Activated T-cell treated with anti-CD3 and anti-CD28 coated beads for 4 hours (primary cell): ENCODE measurements at regions not wholly inside any gene's neighbourhood (a gene's known extent, or its start where the extent isn't known, plus 50 kb on each side); places are given as distances from the start of the nearest gene placed in this dataset.
A peak's percentile ranks its signal among the peaks of the same experiment; 100 is the strongest.

ENCODE experiments used
- DNase-seq: peaks from one replicate; pipeline ENCODE4 v3.0.0-alpha.2; 2020

DNA sequence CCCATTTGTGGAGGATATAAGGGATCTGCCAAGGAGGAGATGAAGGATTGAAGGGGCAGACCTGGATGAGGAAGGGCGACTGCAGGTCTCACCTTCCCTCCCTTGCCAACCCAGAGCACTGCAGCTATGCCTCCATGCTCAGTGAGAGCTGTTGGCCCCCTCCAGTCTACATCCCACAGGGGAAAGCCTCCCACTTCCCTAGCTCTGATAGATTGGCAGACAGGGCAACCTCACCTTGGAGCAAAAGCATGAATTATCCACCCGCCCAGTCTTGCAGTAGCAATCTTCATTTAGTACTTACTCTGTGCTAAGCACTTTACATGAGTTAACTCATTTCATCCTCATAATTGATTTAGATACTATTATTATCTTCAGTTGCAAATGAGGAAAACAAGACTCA, 70.4 kb upstream of the SMNDC1 start:
- no peak for DNase-seq

DNA sequence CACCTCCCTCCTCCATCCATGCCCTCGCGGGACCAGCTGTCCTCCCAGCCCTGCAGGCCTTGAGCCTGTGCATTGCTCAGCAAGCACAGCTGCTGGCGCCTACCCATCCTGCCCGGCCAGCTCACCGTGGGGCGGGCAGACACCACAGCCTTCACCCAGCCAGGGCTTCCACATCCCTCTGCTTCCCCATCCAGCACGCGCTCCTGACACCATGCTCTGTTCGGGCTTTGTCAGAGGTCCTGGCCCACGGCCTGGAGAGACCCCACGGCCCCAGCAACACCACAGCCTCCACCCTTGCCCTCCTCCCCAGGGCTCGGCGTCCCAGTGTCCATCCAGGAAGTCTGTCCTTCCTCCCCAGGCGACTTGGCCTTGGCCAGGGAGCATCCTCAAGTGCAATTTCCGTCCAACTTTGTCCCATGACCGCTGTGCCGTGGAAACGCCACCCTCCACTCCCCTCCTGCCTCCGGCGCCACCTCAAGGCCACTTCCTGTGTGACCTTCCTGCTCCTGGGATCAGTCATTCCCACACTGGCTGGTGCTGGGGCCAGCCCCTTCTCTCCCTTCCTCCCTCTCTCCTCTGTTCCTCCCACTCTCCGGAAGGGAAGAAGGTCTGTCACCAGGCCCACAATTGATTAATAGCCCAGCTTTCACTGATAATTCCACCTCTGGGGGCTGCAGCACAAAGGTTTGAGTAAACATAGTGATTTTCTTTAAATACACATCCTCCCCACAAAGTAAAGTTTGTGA, 71.5 kb upstream of the SMNDC1 start:
- no peak for DNase-seq

DNA sequence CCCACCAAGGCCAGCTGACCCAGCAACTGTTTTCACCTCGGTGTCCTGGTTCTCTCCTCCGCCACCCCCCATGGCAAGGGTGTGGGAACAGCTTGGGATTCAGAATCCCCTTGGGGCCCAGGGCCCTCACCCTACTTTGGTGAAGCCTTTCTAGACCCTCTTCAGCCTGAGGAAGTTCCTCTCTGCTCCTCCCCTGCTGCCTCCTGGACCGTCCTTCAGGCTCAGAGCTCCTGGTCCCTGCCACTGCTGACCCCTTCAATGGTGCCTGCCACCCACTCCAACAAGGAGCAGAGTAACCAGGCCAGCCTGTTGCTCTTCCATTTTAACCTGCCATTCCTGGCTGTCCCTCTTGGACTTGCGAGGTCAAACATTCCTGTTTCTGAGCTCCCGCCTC, 72.0 kb upstream of the SMNDC1 start:
- no peak for DNase-seq

DNA sequence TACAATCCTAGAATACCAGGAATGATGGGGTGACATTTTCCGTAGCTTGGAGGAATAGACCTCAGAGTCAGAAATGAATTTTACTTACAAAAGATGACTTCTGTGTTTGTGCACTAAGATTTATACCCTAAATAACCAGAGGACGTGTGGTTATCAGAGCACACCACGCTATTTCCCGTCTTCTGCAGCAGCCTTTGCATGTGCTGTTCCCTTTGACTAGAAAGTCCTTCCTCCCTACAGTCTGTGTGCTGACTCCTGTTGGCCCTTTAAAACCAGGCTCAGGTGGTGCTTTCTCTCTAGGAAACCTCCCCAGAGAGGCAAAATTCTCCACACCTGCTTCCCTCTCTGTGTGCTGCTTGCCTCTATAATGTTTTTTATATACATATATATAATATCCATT, 73.3 kb upstream of the SMNDC1 start:
- DNase-seq: no peak

DNA sequence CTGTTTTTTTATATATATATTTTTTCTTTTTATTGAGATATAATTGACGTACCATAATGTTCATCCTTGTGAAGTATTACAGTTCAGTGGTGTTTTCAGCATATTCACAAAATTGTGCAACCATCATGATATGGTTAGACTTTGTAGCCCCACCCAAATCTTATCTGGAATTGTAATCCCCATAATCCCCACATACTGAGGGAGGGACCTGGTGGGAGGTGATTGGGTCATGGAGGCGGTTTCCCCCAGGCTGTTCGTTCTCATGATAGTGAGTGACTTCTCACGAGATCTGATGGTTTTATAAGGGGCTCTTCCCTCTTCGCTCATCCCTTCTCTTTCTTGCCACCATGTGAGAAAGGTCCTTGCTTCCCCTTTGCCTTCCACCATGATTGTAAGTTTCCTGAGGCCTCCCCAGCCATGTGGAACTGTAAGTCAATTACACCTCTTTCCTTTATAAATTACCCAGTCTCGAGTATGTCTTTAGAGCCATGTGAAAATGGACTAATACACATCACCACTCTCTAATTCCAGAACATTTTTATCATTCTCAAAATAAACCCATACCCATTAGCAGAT, 73.9 kb upstream of the SMNDC1 start:
- DNase-seq: no peak

DNA sequence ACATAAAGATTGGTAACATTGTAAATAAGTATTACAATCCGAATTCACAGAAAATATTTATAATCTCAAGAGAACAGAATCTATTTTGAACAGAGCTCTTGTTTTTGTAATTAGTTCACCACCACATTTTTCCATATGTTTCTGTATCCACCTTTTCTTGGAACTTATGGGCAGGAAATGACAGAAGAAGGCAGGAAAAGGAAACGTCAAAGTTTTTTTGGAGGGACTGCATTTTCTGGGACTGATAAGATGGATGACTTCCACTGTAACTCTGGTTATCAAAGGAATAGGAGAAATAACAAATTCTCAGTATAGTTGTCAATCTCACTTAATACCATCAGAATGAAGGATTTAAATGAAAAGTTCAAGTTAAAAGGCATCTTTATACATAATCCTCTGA, 75.1 kb upstream of the SMNDC1 start:
- DNase-seq: no peak

DNA sequence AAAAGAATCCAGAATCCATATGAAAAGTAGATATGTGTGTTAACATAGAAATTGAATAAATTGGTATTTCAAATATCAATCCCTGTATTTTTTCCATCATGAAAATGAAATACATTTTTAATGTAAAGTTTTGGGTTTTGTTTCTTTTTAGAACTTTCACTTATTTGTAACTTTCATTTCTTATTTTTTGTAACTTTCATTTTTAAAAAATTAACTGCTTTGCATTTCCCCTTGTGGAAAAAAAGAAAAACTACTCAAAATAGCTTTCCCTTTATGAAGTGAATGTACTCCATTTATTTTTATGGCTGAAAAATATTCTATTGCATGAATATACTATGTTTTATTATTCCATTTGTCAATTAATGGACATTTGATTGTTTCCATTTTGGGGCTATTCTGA, 75.6 kb upstream of the SMNDC1 start:
- no peak for DNase-seq

DNA sequence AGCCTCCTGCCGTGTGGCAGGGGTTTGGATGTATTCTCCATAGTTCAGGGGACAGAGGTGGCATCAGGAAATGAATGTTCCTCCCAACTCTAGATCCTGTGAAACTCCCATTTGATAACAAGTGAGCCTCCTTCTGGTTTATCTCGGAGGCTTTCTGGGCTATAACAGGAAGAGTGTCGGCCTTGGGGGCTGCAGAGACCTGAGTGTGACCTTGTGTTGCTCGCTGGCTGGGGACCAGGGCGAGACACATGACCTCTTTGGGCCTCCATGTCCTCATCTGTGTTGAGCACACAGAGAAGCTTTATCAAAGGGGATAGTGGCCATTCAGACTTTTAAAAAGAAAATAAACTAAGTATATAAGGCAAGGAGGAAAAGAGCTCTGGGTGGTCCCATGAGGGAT, 78.0 kb upstream of the SMNDC1 start:
- no peak for DNase-seq

DNA sequence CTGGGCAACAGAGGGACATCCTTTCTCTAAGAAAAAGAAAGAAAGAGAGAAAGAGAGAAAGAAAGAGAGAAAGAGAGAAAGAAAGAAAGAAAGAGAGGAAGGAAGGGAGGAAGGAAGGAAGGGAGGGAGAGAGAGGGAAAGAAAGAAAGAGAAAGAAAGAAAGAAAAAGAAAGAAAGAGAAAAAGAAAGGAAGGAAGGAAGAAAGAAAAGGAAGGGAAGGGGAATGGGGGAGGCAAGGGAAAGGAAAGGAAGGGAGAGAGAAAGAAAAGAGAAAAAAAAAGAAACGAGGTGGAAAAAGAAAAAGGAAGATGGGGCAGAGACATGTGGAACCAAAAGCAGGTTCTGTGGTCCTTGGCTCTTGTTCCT, 82.9 kb upstream of the SMNDC1 start:
- no peak for DNase-seq

DNA sequence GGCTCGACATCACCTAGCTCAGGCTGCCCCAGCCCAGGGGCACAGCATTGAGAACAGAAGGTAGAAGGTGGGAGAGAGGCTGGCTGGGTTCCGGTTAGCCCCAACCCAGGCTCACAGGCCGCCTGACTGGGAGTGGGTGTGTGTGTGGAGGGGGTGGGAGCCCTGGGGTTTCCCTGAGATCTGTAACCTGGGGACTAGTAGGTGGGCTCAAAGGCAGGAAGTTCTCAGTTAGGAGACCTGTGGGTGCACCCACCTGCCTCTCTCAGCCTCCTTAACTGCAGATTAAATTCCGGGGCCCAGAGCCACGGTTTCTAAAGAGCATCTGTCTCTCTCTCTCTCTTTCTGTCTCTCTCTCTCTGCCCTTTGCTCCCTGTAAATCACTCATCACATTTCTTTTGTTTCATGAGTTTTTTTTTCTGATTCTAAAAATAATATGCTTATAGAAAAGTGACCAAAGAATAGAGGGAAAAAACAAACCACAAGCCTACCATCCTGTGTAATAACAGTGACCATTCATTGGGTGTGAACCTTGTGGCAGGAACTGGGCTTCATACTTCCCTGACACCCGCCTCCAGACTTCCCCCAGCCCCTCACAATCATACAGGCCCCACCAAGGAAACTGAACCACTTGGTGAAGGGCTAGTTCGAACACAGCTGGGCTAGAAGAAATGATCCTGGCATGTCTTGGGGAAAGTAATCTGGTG, 83.4 kb upstream of the SMNDC1 start:
- DNase-seq: peak; percentile 67

DNA sequence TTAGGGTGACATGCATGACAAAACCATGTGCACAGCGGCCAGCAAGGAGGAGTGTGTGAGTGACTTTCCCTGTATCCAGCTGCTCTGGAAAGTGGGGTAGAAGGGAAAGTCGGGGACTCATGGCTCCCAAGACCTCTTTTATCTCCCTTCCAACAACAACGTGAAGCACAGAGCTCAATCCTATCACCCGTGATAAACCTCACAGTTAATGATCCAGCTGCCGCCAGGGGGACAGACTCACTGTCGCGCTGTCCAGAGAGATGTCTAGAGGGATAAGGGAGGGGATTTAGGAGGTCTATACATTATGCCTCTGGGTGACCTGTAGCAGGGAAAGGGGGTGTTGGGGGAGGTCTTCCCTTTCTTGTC, 84.0 kb upstream of the SMNDC1 start:
- no peak for DNase-seq

DNA sequence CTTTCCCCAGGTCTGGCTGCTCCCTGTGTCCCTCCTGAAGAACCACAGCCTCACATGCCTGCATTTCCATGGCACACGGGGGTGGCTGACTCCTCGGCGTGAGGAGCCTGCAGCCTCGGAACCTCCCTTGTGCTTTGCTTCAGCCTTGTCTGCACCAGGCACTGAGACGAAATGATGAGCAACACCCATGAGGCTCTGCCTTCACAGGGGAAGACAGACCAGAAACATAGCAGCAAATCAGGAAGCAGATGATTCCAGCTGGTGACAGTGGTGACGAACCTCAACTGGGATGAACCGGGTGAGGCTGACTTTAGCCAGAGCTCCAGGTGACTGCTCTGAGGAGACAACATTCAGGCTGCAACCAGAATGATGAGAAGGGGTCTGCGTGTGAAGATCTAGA, 84.5 kb upstream of the SMNDC1 start:
- no peak for DNase-seq

DNA sequence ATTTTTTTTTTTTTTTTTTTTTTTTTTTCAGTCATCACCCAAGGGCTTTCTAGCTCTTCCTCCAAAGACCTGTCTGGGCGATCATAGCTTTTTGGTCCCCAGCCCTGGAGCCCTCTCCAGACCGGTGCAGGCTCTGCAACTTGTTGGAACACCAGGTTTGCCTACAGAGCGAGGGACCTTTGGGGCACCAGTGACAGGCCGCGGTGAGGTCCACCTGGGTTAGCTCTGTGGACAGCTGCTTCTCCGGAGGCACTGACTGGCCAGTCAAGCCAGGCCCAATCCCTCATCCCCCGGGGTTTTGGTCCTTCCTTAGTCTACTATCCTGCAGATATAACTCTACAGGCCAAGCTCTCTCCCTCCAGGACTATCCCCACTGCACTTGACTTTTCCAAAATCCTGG, 86.8 kb upstream of the SMNDC1 start:
- DNase-seq: no peak

DNA sequence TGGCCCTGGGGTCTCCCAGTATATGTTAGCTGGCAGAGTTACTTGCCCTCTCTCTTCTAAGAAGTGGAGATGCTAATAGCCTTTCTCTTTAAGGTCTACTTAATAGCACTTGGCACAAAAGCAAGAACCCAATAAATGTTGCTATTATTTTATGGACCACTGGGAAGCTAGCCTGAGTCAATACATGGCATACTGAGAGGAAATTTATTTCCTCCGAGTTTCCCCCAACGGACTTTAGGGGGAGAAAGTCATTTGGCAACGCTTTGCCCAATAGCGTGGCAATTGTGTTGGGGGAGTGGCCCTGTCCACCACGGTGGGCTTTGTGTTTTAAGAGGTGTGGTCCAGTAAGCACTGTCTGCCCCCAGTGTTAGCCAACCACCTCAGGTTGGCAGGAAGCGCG, 87.4 kb upstream of the SMNDC1 start:
- DNase-seq: no peak

DNA sequence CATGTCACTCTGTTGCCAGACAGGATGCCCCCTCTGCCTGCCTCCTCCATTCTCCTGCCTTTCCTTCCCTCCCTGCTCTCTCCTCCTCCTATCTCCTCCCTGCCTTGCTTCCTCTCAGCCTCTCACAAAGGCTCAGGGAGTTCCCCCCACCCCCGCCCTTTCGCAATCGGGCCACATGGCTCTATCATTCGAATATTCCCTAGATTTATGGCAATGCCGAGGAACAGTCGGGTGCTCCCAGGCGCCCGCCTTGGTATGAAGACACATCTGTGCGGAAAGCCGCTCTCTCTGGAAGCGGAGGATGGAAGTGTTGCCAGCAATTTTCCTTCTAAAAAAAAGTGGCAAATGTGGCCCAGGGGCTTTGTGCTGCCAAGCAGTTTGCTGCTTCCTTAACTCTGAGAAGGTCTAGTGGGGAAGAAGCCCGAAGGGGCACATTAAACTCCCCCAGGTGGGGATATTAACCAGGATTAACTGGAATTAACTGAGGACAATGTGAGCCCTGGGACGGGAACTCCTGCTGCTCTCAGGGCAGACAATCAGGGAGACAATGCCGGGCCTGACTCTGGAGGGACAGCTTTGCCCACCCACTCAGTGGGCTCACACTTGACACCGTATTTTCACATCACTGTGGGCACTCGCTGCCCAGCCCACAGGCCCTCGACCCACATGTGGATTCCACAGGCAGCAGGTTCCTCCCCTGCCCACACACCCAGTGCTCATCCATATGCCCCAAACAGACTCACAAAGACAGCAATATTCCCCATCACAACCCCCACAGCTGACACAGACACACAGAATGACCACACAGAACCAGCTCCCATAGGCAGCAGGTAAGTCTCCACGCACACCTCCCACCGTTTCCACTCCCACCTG, 88.4 kb upstream of the SMNDC1 start:
- DNase-seq: no peak

DNA sequence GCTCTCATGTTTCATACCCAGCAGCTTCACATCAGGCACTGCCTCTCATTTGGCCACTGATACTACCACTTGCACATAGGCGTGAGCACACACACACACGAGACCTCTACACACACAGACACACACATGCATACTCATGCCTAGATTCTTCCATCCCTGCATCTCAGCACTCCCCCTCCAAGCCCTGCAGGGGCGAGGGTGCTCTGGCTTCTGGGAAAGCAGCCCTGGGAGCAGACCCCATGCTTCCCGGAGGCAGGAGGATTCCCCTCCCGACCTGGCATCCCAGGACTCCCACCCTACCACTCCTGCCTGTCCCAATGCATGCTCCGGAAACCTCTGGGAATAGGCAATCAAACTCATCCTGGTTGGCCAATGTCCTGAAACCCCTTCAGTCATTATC, 89.1 kb upstream of the SMNDC1 start:
- DNase-seq: no peak

DNA sequence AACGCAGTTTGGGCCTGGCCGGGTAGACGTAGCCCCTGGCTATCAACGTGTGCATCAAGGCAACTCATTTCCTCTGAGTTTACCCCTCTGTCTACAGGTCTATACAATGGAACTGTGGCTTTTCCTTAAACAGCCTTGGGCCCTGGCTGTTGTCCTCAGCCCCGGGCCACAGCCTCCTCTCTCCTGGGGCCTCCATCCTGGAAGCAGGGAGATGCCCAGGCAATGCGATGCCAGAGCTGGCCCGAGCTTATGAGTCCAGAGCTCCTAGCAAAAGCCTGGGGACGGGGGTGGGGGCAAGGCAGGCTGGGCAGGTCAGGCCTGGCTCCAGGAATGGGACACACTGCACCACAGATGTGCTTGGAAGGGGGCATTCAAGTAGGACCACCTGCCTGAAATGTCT, 89.6 kb upstream of the SMNDC1 start:
- no peak for DNase-seq

DNA sequence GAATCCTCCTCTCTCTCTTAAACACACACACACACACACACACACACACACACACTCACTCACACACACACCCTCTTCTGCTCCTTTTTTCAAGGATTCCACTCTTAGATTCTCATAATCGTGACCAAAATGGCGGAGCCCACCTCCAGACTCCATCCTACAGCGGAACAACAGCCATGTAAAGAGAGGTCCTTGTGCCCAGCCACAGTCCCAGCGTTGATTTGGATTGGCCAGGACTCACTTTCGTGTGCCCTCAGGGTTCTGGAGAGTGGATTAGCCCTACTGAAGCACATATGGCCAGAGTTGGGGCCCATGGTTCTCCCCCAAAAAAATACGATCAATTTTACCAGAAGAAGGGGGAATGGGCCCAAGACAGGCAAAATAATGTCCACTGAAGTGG, 90.2 kb upstream of the SMNDC1 start:
- no peak for DNase-seq

DNA sequence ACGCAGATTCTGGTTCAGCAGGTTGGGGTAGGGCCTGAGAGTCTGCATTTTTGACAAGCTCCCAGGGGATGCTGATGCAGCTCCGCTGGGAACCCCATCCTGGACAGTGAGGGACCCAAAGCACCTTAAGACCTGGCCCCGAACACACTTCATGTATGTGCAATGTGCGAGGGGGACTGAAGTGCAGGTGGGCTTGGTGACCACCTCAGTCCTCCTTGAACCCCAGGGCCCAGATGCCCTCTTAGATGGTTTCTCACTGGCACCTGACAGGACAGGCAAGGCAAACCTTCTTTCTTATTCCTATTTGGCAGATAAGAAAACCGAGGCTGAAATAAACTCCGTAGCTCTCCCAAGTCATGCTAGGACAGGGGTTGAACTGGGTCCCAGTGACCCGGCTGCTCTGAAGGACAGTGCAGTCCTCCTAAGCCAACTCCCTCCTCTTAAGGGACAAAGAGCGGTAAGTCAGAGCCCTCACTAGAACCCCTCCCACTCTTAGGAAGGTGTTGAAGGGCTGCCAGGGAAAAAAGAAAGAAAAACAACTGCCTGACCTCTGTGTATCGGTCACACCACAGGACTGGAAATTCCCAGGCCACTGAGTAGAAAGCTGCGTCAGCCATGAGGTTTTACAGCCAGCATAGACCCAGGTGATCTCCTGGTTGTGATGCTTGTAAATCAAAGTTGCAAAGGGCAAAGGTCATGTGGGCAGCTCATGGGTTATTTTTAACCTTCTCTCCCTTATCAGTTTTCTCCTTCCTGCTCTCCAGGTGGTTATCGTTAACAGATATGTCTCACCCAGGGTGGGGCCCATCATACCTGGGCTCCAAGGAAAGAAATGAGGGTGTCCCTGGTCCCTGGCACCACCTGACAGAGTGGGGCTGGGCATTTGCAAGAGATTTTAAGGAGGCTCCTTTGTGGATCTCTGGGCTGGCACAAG, 90.9 kb upstream of the SMNDC1 start:
- no peak for DNase-seq

DNA sequence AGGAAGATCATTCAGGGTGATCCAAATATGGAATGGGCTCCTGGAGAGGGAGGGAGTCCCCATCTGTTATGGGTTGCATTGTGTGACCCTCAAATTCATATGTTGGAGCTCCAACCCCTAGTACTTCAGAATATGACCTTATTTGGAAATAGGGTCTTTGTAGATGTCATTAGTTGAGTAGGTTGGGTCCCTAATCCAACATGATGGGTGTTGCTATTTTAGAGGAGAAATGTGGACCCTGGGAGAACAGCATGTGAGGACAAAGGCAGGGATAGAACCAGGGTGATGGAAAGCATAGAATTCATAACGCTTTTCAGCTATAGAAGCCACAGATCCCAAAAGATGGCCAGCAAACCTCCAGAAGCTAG, 91.5 kb upstream of the SMNDC1 start:
- DNase-seq: no peak

DNA sequence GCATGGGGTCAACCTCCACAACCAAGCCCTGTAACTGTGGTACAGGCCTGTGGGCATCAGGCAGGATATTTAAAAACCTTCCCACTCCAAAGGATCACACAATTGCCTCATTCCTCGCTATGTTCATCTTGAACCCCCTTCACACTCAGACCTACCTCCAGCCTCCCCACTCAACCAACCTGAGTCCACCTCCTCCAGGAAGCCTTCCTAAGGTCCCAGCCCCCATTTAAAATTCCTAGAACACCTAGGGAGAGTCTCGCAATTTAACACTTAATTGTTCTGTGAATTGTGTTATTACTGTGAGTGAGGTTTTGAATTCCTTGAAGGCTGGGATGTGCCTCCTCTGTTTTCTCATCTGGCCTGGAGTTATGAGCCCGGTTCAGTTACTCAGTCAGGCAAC, 93.1 kb upstream of the SMNDC1 start:
- no peak for DNase-seq

DNA sequence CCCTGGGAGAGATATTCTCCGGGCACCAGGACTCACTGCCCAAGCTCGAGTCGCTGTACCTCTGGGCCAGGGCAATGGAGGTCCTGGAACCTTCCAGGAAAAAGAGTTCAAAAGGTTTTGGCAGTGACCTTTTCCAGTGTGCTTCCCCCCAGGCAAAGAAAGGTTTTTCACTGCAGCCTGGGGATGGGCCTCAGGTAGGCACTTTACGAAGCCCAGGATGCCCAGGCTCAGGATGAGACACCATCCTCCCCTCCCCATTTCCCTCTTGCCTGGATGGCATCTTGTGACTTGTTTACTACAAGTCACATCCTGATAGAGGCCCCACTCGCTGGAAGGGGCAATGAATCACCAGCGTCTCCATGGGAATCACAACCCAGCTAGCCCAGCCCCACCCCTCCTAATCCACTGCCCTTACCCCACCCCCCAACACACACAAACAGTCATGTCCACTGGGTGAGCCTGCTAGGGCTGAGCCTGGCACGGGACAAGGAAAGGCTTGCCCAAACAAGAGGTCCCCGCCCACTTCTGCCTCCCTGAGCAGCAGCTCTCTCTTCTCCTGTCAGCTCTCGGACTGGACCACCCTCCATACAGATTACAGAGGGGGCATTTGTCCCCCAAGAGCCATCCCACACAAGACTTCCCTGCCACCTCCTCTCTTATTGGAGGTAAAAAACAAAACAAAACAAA, 93.8 kb upstream of the SMNDC1 start:
- no peak for DNase-seq
